H1 (cell line): ENCODE measurements at regions not wholly inside any gene's neighbourhood (a gene's known extent, or its start where the extent isn't known, plus 50 kb on each side); places are given as distances from the start of the nearest gene placed in this dataset.

Experiments used
- CBX8 ChIP-seq: fragments of 300-800, 300-1000 bp; sonication (generic); IDR thresholded peaks from 2 replicates; pipeline ENCODE4 v1.7.1; 2016; ENCODE audit warnings: low read depth, low read length, borderline replicate concordance
- CHD1 ChIP-seq: IDR thresholded peaks from 2 replicates; pipeline ENCODE4 v1.6.1; 2012; ENCODE audit warnings: low read depth, low read length, improper control_type of control experiment
- CTBP2 ChIP-seq: IDR thresholded peaks from 2 replicates; pipeline ENCODE4 v1.7.0; 2011; ENCODE audit warnings: borderline replicate concordance, mild to moderate bottlenecking, moderate library complexity, mixed read lengths, low read length; ENCODE audit not compliant: insufficient read depth, insufficient read length
- MAFK ChIP-seq: IDR thresholded peaks from 2 replicates; pipeline ENCODE4 v1.6.1; 2012; ENCODE audit warnings: low read depth, mild to moderate bottlenecking, improper control_type of control experiment, low read length
- PHF8 ChIP-seq: fragments of 200-600 bp; sonication (generic); conservative IDR thresholded peaks from 2 replicates; pipeline ENCODE4 v1.7.1; 2012; ENCODE audit warnings: low read depth, mild to moderate bottlenecking, inconsistent platforms, low read length, moderate library complexity
- RBBP5 ChIP-seq: IDR thresholded peaks from 2 replicates; pipeline ENCODE4 v1.7.1; 2012; ENCODE audit warnings: low read depth, mild to moderate bottlenecking, inconsistent platforms, low read length, moderate library complexity, borderline replicate concordance
- TAF1 ChIP-seq: IDR thresholded peaks from 2 replicates; pipeline ENCODE4 v1.6.1; 2011; ENCODE audit warnings: mild to moderate bottlenecking, low read depth, low read length
- TBP ChIP-seq: IDR thresholded peaks from 2 replicates; pipeline ENCODE4 v1.6.1; 2011; ENCODE audit warnings: low read depth, low read length, improper control_type of control experiment
- TF ChIP-seq, protein P1 (sequence below): IDR thresholded peaks from 2 replicates; pipeline ENCODE4 v1.6.1; 2012; ENCODE audit warnings: inconsistent platforms
- TF ChIP-seq, protein P2 (sequence below): IDR thresholded peaks from 2 replicates; pipeline ENCODE4 v1.6.1; 2012; ENCODE audit warnings: low read length, inconsistent platforms

DNA sequence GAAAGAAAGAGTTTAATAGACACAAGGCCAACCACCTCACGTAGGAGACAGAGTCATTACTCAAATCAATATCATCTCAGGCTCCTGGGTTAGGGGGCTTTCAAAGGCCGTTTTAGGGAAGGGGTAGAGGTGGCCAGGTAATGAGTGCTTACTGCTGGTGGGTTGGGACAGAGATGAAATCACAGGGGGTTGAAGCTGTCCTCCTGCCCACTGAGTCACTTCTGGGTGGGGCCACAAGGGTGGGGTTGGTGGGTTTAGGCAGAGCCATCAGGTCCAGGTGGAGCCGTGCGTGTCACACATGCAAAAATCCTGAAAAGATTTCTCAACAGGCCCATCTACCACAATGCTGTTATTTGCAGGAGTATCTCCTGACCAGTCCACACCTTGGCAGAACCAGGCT, 167.0 kb upstream of the EXOC2 start (continued):
- TF ChIP-seq RBBP5 (no peak), CTBP2 (no peak), CHD1 (no peak), PHF8 (no peak), CBX8 (no peak), TBP (no peak), TAF1 (no peak), MAFK (no peak)
- TF ChIP-seq, protein P1, sequence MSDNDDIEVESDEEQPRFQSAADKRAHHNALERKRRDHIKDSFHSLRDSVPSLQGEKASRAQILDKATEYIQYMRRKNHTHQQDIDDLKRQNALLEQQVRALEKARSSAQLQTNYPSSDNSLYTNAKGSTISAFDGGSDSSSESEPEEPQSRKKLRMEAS, result no peak
- TF ChIP-seq, protein P2, sequence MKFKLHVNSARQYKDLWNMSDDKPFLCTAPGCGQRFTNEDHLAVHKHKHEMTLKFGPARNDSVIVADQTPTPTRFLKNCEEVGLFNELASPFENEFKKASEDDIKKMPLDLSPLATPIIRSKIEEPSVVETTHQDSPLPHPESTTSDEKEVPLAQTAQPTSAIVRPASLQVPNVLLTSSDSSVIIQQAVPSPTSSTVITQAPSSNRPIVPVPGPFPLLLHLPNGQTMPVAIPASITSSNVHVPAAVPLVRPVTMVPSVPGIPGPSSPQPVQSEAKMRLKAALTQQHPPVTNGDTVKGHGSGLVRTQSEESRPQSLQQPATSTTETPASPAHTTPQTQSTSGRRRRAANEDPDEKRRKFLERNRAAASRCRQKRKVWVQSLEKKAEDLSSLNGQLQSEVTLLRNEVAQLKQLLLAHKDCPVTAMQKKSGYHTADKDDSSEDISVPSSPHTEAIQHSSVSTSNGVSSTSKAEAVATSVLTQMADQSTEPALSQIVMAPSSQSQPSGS, result no peak
